ENCODE measurements at regions not wholly inside any gene's neighbourhood (a gene's known extent, or its start where the extent isn't known, plus 50 kb on each side); places are given as distances from the start of the nearest gene placed in this dataset.
"Not testable (repeated sequence)": the region's sequence is repeated elsewhere in the genome, so short reads cannot be mapped to it uniquely, and the experiment has no call there.

GRCh38 chr3:177889161-177889560, 647.1 kb upstream of the KCNMB2 start:
- H3K4me3 ChIP-seq = no peak overlapping the region
- no peaks in the 10 kb centered on the region for H3K36me3 ChIP-seq
- no peak overlapping the region for H3K27ac ChIP-seq
- no peak for DNase-seq
- no peaks in the 10 kb centered on the region for H3K27me3 ChIP-seq
- H3K9me3 ChIP-seq (replicated peaks) = no peaks in the 10 kb centered on the region
- peaks cover 8% of the 10 kb centered on the region for H3K4me1 ChIP-seq

- DNase-seq = peak in 1 of 2 experiments; percentile 1
- Histone ChIP-seq H3K9me3 (replicated peaks) (no peaks in the 10 kb centered on the region), H3K27ac (no peak overlapping the region)
Observed at GRCh38 chr3:177889652-177890358, 646.4 kb upstream of the KCNMB2 start.

GRCh38 chr3:177890359-177890683, 645.9 kb upstream of the KCNMB2 start:
- Histone ChIP-seq H3K9me3 (replicated peaks) (no peaks in the 10 kb centered on the region), H3K27me3 (no peaks in the 10 kb centered on the region), H3K4me3 (no peak overlapping the region), H3K36me3 (no peaks in the 10 kb centered on the region), H3K4me1 (peaks cover 8% of the 10 kb centered on the region), H3K27ac (no peak overlapping the region)
- peak in 1 of 2 experiments; percentile 13 for DNase-seq

More at GRCh38 chr3:177889652-177890358, 646.4 kb upstream of the KCNMB2 start:
- no peak overlapping the region for H3K4me3 ChIP-seq
- no peaks in the 10 kb centered on the region for H3K36me3 ChIP-seq
- peaks cover 8% of the 10 kb centered on the region for H3K4me1 ChIP-seq
- H3K27me3 ChIP-seq = no peaks in the 10 kb centered on the region

GRCh38 chr3:177891569-177891968, 644.7 kb upstream of the KCNMB2 start:
- H3K9me3 ChIP-seq (replicated peaks); H3K4me3 ChIP-seq; H3K4me1 ChIP-seq; H3K27ac ChIP-seq; DNase-seq; H3K27me3 ChIP-seq; H3K36me3 ChIP-seq: not testable (repeated sequence)

- DNase-seq = no peak
- H3K9me3 ChIP-seq (replicated peaks) = peaks cover 3% of the 10 kb centered on the region; the same call in 1 of the 2 replicates
- no peak overlapping the region for H3K4me3 ChIP-seq
- H3K27ac ChIP-seq = no peak overlapping the region
- no peaks in the 10 kb centered on the region for H3K27me3 ChIP-seq
- peaks cover 8% of the 10 kb centered on the region for H3K4me1 ChIP-seq
- H3K36me3 ChIP-seq = no peaks in the 10 kb centered on the region
Observed at GRCh38 chr3:177893331-177893730, 642.9 kb upstream of the KCNMB2 start.

GRCh38 chr3:177894081-177894728, 642.0 kb upstream of the KCNMB2 start:
- peaks cover 3% of the 10 kb centered on the region; the same call in 1 of the 2 replicates for H3K9me3 ChIP-seq (replicated peaks)
- no peak overlapping the region for H3K27ac ChIP-seq
- H3K4me1 ChIP-seq = peaks cover 4% of the 10 kb centered on the region
- H3K4me3 ChIP-seq = no peak overlapping the region
- DNase-seq = no peak
- H3K36me3 ChIP-seq = no peaks in the 10 kb centered on the region
- H3K27me3 ChIP-seq = no peaks in the 10 kb centered on the region

GRCh38 chr3:177898185-177898584, 638.1 kb upstream of the KCNMB2 start:
- no peak overlapping the region for H3K27ac ChIP-seq
- H3K4me3 ChIP-seq = no peak overlapping the region
- DNase-seq = no peak
- no peaks in the 10 kb centered on the region for H3K4me1 ChIP-seq
- H3K36me3 ChIP-seq = no peaks in the 10 kb centered on the region
- H3K27me3 ChIP-seq = no peaks in the 10 kb centered on the region
- H3K9me3 ChIP-seq (replicated peaks) = peaks cover 3% of the 10 kb centered on the region; the same call in 1 of the 2 replicates

GRCh38 chr3:177899275-177900067, 636.8 kb upstream of the KCNMB2 start:
- Histone ChIP-seq H3K9me3 (replicated peaks) (peaks cover 3% of the 10 kb centered on the region; the same call in 1 of the 2 replicates), H3K36me3 (no peaks in the 10 kb centered on the region), H3K27me3 (no peaks in the 10 kb centered on the region), H3K4me1 (peaks cover 2% of the 10 kb centered on the region; the same call in 1 of the 2 replicates), H3K4me3 (no peak overlapping the region), H3K27ac (no peak overlapping the region)
- no peak for DNase-seq

- Histone ChIP-seq H3K36me3 (no peaks in the 10 kb centered on the region), H3K9me3 (replicated peaks) (no peaks in the 10 kb centered on the region), H3K4me1 (peaks cover 20% of the 10 kb centered on the region), H3K4me3 (no peak overlapping the region), H3K27ac (no peak overlapping the region), H3K27me3 (no peaks in the 10 kb centered on the region)
- no peak for DNase-seq
Observed at GRCh38 chr3:177902876-177903275, 633.4 kb upstream of the KCNMB2 start.

GRCh38 chr3:177904621-177905020, 631.6 kb upstream of the KCNMB2 start:
- peak overlapping the region; percentile 72 for H3K27ac ChIP-seq

GRCh38 chr3:177905173-177906125, 630.8 kb upstream of the KCNMB2 start:
- H3K27me3 ChIP-seq = no peaks in the 10 kb centered on the region
- H3K4me1 ChIP-seq = peaks cover 20% of the 10 kb centered on the region
- H3K4me3 ChIP-seq = peak overlapping the region; percentile 28
- DNase-seq = peak; percentile 65 to 75
- H3K27ac ChIP-seq = peak overlapping the region; percentile 72
- no peaks in the 10 kb centered on the region for H3K36me3 ChIP-seq
- no peaks in the 10 kb centered on the region for H3K9me3 ChIP-seq (replicated peaks)

More at GRCh38 chr3:177904621-177905020, 631.6 kb upstream of the KCNMB2 start:
- H3K9me3 ChIP-seq (replicated peaks) = no peaks in the 10 kb centered on the region
- H3K4me1 ChIP-seq = peaks cover 20% of the 10 kb centered on the region
- no peaks in the 10 kb centered on the region for H3K27me3 ChIP-seq
- H3K36me3 ChIP-seq = no peaks in the 10 kb centered on the region
- no peak overlapping the region for H3K4me3 ChIP-seq
- DNase-seq = no peak

GRCh38 chr3:177906126-177906511, 630.1 kb upstream of the KCNMB2 start:
- H3K4me1 ChIP-seq = peaks cover 20% of the 10 kb centered on the region
- peak overlapping the region; percentile 28 for H3K4me3 ChIP-seq
- H3K27ac ChIP-seq = peak overlapping the region; percentile 72
- H3K36me3 ChIP-seq = no peaks in the 10 kb centered on the region
- peak; percentile 18 to 44 for DNase-seq
- no peaks in the 10 kb centered on the region for H3K27me3 ChIP-seq
- no peaks in the 10 kb centered on the region for H3K9me3 ChIP-seq (replicated peaks)

- Histone ChIP-seq H3K27ac (peak overlapping the region; percentile 72), H3K4me1 (peaks cover 20% of the 10 kb centered on the region), H3K36me3 (no peaks in the 10 kb centered on the region), H3K27me3 (no peaks in the 10 kb centered on the region), H3K4me3 (no peak overlapping the region), H3K9me3 (replicated peaks) (no peaks in the 10 kb centered on the region)
- no peak for DNase-seq
Observed at GRCh38 chr3:177906578-177907229, 629.5 kb upstream of the KCNMB2 start.

- not testable (repeated sequence) for H3K36me3 ChIP-seq; DNase-seq; H3K9me3 ChIP-seq (replicated peaks); H3K4me3 ChIP-seq; H3K27me3 ChIP-seq; H3K27ac ChIP-seq
- H3K4me1 ChIP-seq = peaks cover 18% of the 10 kb centered on the region
Observed at GRCh38 chr3:177909530-177909929, 626.7 kb upstream of the KCNMB2 start.
